ENCODE measurements at regions not wholly inside any gene's neighbourhood (a gene's known extent, or its start where the extent isn't known, plus 50 kb on each side); places are given as distances from the start of the nearest gene placed in this dataset.

DNA sequence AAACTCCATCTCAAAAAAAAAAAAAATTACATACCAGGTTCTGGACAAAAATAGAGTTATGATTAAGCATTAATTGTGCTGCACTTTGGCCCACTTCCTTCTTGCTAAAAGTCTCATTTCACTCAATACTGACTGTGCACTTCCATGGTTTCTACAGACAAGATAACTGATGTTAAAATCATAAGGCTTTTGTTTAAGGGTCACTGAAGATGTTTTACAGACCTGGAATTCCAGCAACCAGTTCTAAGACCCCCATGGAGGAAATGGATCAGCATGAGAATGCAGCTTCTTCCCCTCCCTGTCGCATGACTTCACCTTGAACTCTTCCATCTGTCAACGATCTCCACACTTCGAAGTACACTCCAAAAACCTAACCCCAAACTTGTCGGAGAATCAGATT, 1191.8 kb upstream of the AUTS2 start:
- no peak overlapping the region for H3K9ac ChIP-seq (ENCODE audit: insufficient read depth, low read length)
- no peak overlapping the region for H3K4me2 ChIP-seq (ENCODE audit: extremely low read depth, insufficient read depth, low read length)
- no peaks in the 10 kb centered on the region for H3K4me1 ChIP-seq (ENCODE audit: control insufficient read depth, extremely low read depth, insufficient read depth, low read length)
- no peak overlapping the region for H3K27ac ChIP-seq (ENCODE audit: insufficient read depth, low read length)
- no peak overlapping the region for H3K4me3 ChIP-seq (replicated peaks in 1 of 4; ENCODE audit: control extremely low read depth in 1 of 4, insufficient read depth in 1 of 4, low read depth in 3 of 4, low read length in 4 of 4)
- H3K36me3 ChIP-seq (ENCODE audit: control insufficient read depth, insufficient read depth, low read length), result no peaks in the 10 kb centered on the region
- no peaks in the 10 kb centered on the region for H3K27me3 ChIP-seq (ENCODE audit: control insufficient read depth, insufficient read depth, low read length)
- no peaks in the 10 kb centered on the region for H3K9me3 ChIP-seq (ENCODE audit: control insufficient read depth, insufficient read depth, low read depth, low read length)
- no peaks in the 10 kb centered on the region for H4K20me1 ChIP-seq (ENCODE audit: control insufficient read depth, extremely low read depth, insufficient read depth, low read length)
- no peaks in the 10 kb centered on the region for H3K79me2 ChIP-seq (ENCODE audit: control insufficient read depth, insufficient read depth, low read length)
- DNase-seq (ENCODE audit: low read depth in 2 of 2), result no peak
- no peak overlapping the region for H2AFZ ChIP-seq (ENCODE audit: low read length)
- TF ChIP-seq EZH2 (IDR thresholded peaks at IDR 0.05; ENCODE audit: low read length, missing control alignments), result no peak
- no peak for TF ChIP-seq CTCF (conservative IDR thresholded peaks at IDR 0.05 in 1 of 2, IDR thresholded peaks at IDR 0.05 in 1 of 2; ENCODE audit: low read depth in 1 of 2, low read length in 2 of 2)

GRCh38 chr7:68407460-68407859, 1190.8 kb upstream of the AUTS2 start:
- H2AFZ ChIP-seq (ENCODE audit: low read length), result no peak overlapping the region
- H3K9me3 ChIP-seq (ENCODE audit: control insufficient read depth, insufficient read depth, low read depth, low read length), result no peaks in the 10 kb centered on the region
- H3K79me2 ChIP-seq (ENCODE audit: control insufficient read depth, insufficient read depth, low read length), result no peaks in the 10 kb centered on the region
- H3K4me2 ChIP-seq (ENCODE audit: extremely low read depth, insufficient read depth, low read length), result no peak overlapping the region
- no peaks in the 10 kb centered on the region for H4K20me1 ChIP-seq (ENCODE audit: control insufficient read depth, extremely low read depth, insufficient read depth, low read length)
- no peak overlapping the region for H3K4me3 ChIP-seq (replicated peaks in 1 of 4; ENCODE audit: control extremely low read depth in 1 of 4, insufficient read depth in 1 of 4, low read depth in 3 of 4, low read length in 4 of 4)
- no peak for TF ChIP-seq EZH2 (IDR thresholded peaks at IDR 0.05; ENCODE audit: low read length, missing control alignments)
- TF ChIP-seq CTCF (conservative IDR thresholded peaks at IDR 0.05 in 1 of 2, IDR thresholded peaks at IDR 0.05 in 1 of 2; ENCODE audit: low read depth in 1 of 2, low read length in 2 of 2), result no peak
- H3K9ac ChIP-seq (ENCODE audit: insufficient read depth, low read length), result no peak overlapping the region
- no peak for DNase-seq (ENCODE audit: low read depth in 2 of 2)
- no peaks in the 10 kb centered on the region for H3K27me3 ChIP-seq (ENCODE audit: control insufficient read depth, insufficient read depth, low read length)
- H3K4me1 ChIP-seq (ENCODE audit: control insufficient read depth, extremely low read depth, insufficient read depth, low read length), result no peaks in the 10 kb centered on the region
- no peak overlapping the region for H3K27ac ChIP-seq (ENCODE audit: insufficient read depth, low read length)
- no peaks in the 10 kb centered on the region for H3K36me3 ChIP-seq (ENCODE audit: control insufficient read depth, insufficient read depth, low read length)

GRCh38 chr7:68408873-68409272, 1189.4 kb upstream of the AUTS2 start:
- Histone ChIP-seq H3K4me2 (ENCODE audit: extremely low read depth, insufficient read depth, low read length) (no peak overlapping the region), H3K27ac (ENCODE audit: insufficient read depth, low read length) (no peak overlapping the region), H3K36me3 (ENCODE audit: control insufficient read depth, insufficient read depth, low read length) (no peaks in the 10 kb centered on the region), H3K4me3 (replicated peaks in 1 of 4; ENCODE audit: control extremely low read depth in 1 of 4, insufficient read depth in 1 of 4, low read depth in 3 of 4, low read length in 4 of 4) (no peak overlapping the region), H3K27me3 (ENCODE audit: control insufficient read depth, insufficient read depth, low read length) (no peaks in the 10 kb centered on the region), H2AFZ (ENCODE audit: low read length) (no peak overlapping the region), H4K20me1 (ENCODE audit: control insufficient read depth, extremely low read depth, insufficient read depth, low read length) (no peaks in the 10 kb centered on the region), H3K4me1 (ENCODE audit: control insufficient read depth, extremely low read depth, insufficient read depth, low read length) (no peaks in the 10 kb centered on the region), H3K9me3 (ENCODE audit: control insufficient read depth, insufficient read depth, low read depth, low read length) (no peaks in the 10 kb centered on the region), H3K9ac (ENCODE audit: insufficient read depth, low read length) (no peak overlapping the region), H3K79me2 (ENCODE audit: control insufficient read depth, insufficient read depth, low read length) (no peaks in the 10 kb centered on the region)
- no peak for DNase-seq (ENCODE audit: low read depth in 2 of 2)
- no peak for TF ChIP-seq EZH2 (IDR thresholded peaks at IDR 0.05; ENCODE audit: low read length, missing control alignments)
- TF ChIP-seq CTCF (conservative IDR thresholded peaks at IDR 0.05 in 1 of 2, IDR thresholded peaks at IDR 0.05 in 1 of 2; ENCODE audit: low read depth in 1 of 2, low read length in 2 of 2), result no peak

Data from fibroblast of lung (primary cell).